Loucy (cell line): ENCODE measurements at regions not wholly inside any gene's neighbourhood (a gene's known extent, or its start where the extent isn't known, plus 50 kb on each side); places are given as distances from the start of the nearest gene placed in this dataset.
"Not testable (repeated sequence)": the region's sequence is repeated elsewhere in the genome, so short reads cannot be mapped to it uniquely, and the experiment has no call there.

ENCODE experiments used
- H2AFZ ChIP-seq: fragments of 200-600 bp; sonication (generic); 2 replicates; pipeline ENCODE4 v1.6.0; 2016; ENCODE audit warnings: antibody characterized with exemption, mild to moderate bottlenecking, low read length, moderate library complexity
- H3F3A ChIP-seq: fragments of 200-600 bp; 2 replicates; pipeline ENCODE4 v1.6.0; 2016; ENCODE audit warnings: antibody characterized with exemption, low read depth, mild to moderate bottlenecking
- H3K27me3 ChIP-seq: fragments of 200-600 bp; sonication (generic); 2 replicates; pipeline ENCODE4 v1.6.1; 2014; ENCODE audit warnings: low read length, mild to moderate bottlenecking; ENCODE audit not compliant: insufficient read depth, poor library complexity, severe bottlenecking
- H3K36me3 ChIP-seq: fragments of 200-600 bp; sonication (generic); 2 replicates; pipeline ENCODE4 v1.6.1; 2016; ENCODE audit warnings: low read length; ENCODE audit not compliant: insufficient read depth
- H3K4me1 ChIP-seq: fragments of 200-600 bp; sonication (generic); 2 replicates; pipeline ENCODE4 v1.5.1; 2014; ENCODE audit warnings: low read length, mild to moderate bottlenecking; ENCODE audit not compliant: insufficient read depth, poor library complexity, severe bottlenecking
- H3K4me2 ChIP-seq: fragments of 200-600 bp; sonication (generic); 2 replicates; pipeline ENCODE4 v1.6.0; 2014; ENCODE audit warnings: antibody characterized with exemption, low read length, low read depth, mild to moderate bottlenecking; ENCODE audit not compliant: poor library complexity, severe bottlenecking
- H3K4me3 ChIP-seq: fragments of 200-600 bp; sonication (generic); 2 replicates; pipeline ENCODE4 v1.5.1; 2014; ENCODE audit warnings: low read length, mild to moderate bottlenecking, mixed read lengths; ENCODE audit not compliant: poor library complexity, severe bottlenecking
- H3K79me2 ChIP-seq: fragments of 200-600 bp; sonication (generic); 2 replicates; pipeline ENCODE4 v1.6.1; 2014; ENCODE audit warnings: low read length; ENCODE audit not compliant: insufficient read depth
- H3K9ac ChIP-seq: fragments of 200-600 bp; sonication (generic); 2 replicates; pipeline ENCODE4 v1.6.0; 2014; ENCODE audit warnings: mild to moderate bottlenecking, low read depth, low read length, moderate library complexity; ENCODE audit not compliant: poor library complexity, severe bottlenecking
- H3K9me2 ChIP-seq: fragments of 200-600 bp; sonication (generic); replicated peaks from 2 replicates; pipeline ENCODE4 v1.6.1; 2016; ENCODE audit warnings: low read depth, low read length, mixed read lengths
- H3K9me3 ChIP-seq: fragments of 200-600 bp; sonication (generic); 2 replicates; pipeline ENCODE4 v1.6.1; 2014; ENCODE audit warnings: mild to moderate bottlenecking, antibody characterized with exemption, low read length, low read depth; ENCODE audit not compliant: insufficient read depth
- H4K20me1 ChIP-seq: fragments of 200-600 bp; sonication (generic); 2 replicates; pipeline ENCODE4 v1.6.0; 2014; ENCODE audit warnings: antibody characterized with exemption, low read length, mild to moderate bottlenecking; ENCODE audit not compliant: insufficient read depth, poor library complexity, severe bottlenecking
- EZH2phosphoT487 ChIP-seq: fragments of 200-600 bp; IDR thresholded peaks from 2 replicates; pipeline ENCODE4 v1.6.1; 2018; ENCODE audit warnings: antibody characterized with exemption, mild to moderate bottlenecking, moderate library complexity, borderline replicate concordance
- TF ChIP-seq, protein P1 (sequence below): fragments of 200-600 bp; sonication (generic); conservative IDR thresholded peaks from 2 replicates; pipeline ENCODE4 v1.5.1; 2014; ENCODE audit warnings: mild to moderate bottlenecking, antibody characterized with exemption, low read length

DNA sequence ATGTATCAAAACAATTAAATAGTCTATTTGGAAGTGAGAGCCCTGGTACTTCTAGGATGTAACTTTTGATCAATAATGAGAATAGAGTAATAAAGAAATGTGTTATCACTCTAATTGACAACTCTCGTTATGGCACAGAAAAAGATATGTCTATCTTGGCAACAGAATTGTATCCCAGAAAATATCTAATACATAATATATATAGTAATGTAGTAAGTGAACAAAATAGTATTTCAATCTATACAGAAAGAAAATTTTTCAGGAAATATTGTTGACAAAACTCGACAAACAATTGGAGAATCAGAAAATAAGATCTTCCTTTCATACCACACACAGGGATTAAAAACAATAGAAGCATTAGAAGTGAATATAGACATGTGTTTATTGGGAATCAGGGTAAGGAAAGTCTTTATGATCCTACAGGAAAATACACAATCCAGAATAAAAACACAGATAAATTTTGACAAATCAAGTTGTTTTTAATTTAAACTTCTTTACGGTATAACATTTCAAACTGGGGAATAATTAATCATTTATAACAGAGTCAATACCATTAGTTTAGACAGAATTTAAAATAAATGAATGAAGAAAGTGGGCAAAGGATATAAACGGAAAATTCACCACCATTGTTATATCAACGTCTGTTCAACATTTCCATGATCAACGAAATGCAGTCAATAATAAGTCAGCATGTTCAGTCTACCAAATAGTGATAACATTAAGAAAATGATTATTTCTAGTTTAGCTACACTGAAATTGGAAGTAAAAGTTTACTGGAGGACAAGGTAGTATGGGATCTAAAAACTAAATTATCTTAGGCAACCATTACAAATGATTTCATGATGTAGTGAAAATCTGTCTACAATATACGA lies 1526.5 kb upstream of the TPTE start:
- no peaks in the 10 kb centered on the region for H3K36me3 ChIP-seq
- no peak overlapping the region for H3K9ac ChIP-seq
- H4K20me1 ChIP-seq: no peaks in the 10 kb centered on the region
- H3K9me2 ChIP-seq: no peaks in the 10 kb centered on the region
- H3K79me2 ChIP-seq: no peaks in the 10 kb centered on the region
- H3F3A ChIP-seq: no peaks in the 10 kb centered on the region
- H3K9me3 ChIP-seq: peaks cover 54% of the 10 kb centered on the region
- H3K4me3 ChIP-seq: no peak overlapping the region
- no peak overlapping the region for H2AFZ ChIP-seq
- H3K27me3 ChIP-seq: no peaks in the 10 kb centered on the region
- H3K4me2 ChIP-seq: no peak overlapping the region
- no peaks in the 10 kb centered on the region for H3K4me1 ChIP-seq
- no peak for TF ChIP-seq EZH2phosphoT487
- TF ChIP-seq, protein P1, sequence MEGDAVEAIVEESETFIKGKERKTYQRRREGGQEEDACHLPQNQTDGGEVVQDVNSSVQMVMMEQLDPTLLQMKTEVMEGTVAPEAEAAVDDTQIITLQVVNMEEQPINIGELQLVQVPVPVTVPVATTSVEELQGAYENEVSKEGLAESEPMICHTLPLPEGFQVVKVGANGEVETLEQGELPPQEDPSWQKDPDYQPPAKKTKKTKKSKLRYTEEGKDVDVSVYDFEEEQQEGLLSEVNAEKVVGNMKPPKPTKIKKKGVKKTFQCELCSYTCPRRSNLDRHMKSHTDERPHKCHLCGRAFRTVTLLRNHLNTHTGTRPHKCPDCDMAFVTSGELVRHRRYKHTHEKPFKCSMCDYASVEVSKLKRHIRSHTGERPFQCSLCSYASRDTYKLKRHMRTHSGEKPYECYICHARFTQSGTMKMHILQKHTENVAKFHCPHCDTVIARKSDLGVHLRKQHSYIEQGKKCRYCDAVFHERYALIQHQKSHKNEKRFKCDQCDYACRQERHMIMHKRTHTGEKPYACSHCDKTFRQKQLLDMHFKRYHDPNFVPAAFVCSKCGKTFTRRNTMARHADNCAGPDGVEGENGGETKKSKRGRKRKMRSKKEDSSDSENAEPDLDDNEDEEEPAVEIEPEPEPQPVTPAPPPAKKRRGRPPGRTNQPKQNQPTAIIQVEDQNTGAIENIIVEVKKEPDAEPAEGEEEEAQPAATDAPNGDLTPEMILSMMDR: no peak

DNA sequence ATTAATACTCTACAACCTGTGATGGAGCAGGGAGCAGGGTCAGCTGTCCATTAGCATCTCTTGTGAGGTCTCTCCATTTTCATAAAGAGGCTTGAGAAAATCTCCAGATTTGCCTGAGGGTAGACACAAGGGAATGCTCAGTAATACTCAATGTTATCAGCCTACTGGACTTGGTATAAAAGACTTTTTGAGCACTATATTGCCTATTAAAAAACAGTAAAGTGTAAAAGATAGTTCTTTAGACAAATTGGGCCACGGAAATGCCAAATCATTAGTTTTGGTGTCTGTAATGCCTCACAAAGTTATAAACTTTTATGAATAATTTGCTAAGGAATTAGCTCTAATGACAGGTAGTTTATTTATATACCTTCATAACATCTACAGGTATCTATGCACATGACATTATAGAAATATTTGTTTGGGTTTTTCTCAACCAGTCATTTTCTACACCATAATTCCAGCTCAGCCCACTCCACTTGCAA lies 1524.9 kb upstream of the TPTE start:
- H3F3A ChIP-seq, H3K79me2 ChIP-seq, H3K36me3 ChIP-seq, H3K27me3 ChIP-seq, H3K4me3 ChIP-seq, H4K20me1 ChIP-seq, H3K4me1 ChIP-seq, H3K9ac ChIP-seq, H2AFZ ChIP-seq, H3K9me2 ChIP-seq, H3K4me2 ChIP-seq: not testable (repeated sequence)
- H3K9me3 ChIP-seq: peaks cover 44% of the 10 kb centered on the region

DNA sequence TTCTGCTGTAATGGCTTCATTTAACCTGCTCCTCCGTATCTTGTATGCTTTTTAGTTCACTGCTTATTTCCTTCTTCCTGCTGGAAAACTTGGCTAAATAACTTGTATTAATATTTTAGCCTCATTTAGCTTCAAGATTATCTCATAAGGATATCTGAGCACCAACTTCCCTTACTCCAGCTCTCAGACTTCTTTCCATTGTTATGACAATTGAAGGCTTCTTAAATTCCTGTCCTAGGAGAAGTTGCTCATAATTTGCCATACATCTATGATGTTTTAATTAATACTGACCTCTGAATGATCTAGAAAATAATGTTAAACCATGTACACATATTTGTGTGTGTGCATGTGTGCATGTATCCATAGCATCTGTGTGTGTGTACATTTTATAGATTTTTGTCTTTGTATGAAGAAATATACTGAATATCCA lies 1524.4 kb upstream of the TPTE start:
- no peaks in the 10 kb centered on the region for H3K27me3 ChIP-seq
- H3K79me2 ChIP-seq: no peaks in the 10 kb centered on the region
- no peak overlapping the region for H3K9ac ChIP-seq
- H3K4me2 ChIP-seq: no peak overlapping the region
- no peak for TF ChIP-seq EZH2phosphoT487
- TF ChIP-seq, protein P1: no peak
- no peak overlapping the region for H3K4me3 ChIP-seq
- no peaks in the 10 kb centered on the region for H3K9me2 ChIP-seq
- no peaks in the 10 kb centered on the region for H3K4me1 ChIP-seq
- H3K36me3 ChIP-seq: no peaks in the 10 kb centered on the region
- H2AFZ ChIP-seq: no peak overlapping the region
- no peaks in the 10 kb centered on the region for H4K20me1 ChIP-seq
- peaks cover 39% of the 10 kb centered on the region for H3K9me3 ChIP-seq
- H3F3A ChIP-seq: no peaks in the 10 kb centered on the region

DNA sequence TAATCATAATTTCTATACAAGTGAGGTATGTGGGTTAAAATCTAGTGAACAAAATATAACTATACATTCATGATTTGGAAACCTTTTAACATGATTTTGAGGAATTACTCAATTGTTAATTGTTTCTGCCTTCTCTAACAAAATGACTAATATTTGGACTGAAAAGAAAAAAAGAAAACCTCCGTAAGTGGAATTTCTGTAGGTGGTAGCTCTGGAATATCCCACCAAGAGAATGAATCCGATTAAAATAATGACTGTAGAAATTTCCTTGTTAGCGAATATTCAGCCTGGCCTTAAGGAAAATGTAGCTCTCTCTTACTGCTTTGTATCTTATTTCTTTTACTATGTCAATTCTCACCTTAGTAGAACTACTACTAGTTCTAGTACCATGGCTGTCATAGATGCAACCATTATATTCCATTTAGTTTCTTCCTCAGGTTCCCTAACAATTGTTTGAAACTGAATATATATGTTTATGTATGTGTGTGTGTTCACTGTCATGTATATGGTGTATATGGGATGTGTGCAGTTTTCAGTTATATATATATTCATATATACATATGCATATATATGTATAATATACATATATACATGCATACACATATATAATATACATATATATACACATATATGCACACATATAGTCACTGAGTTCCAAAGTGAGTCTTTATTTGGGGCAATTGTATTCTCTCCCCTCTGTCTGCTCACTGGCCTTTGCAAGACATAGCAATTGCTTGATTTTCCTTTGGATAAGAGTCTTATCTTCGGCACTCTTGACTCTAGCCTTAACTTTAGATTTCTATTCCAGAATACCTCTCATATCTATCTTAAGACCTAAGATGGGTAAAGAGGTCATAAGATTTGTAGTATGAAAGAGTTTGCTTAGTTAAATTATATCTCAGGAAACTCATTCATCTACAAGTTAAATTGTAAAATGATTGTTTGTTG lies 1523.7 kb upstream of the TPTE start:
- H3K4me3 ChIP-seq, H3K4me1 ChIP-seq, H3K4me2 ChIP-seq, H4K20me1 ChIP-seq, H3K27me3 ChIP-seq, H3K9me2 ChIP-seq, H2AFZ ChIP-seq, H3K79me2 ChIP-seq, H3K36me3 ChIP-seq, H3K9ac ChIP-seq, H3F3A ChIP-seq: not testable (repeated sequence)
- H3K9me3 ChIP-seq: peaks cover 32% of the 10 kb centered on the region

DNA sequence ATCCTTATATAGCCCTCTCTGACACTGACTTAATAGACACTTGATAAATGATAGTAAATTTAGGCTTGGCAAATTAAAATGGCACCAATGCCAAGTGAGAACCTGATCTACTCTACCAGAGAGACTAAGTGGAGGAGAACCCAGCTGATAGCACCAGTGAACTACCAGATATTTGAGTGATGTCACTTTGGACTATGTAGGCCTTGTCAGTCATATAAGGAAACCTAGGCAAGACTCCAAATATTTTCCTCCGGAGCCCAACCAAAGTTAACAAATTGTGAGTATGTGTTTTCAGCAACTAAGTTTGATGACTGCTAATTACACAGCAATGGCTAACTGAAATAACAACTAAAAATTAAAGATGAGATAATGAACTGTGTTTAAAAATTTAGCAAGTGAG lies 1522.9 kb upstream of the TPTE start:
- not testable (repeated sequence) for H3F3A ChIP-seq, H3K36me3 ChIP-seq, H3K4me1 ChIP-seq, H2AFZ ChIP-seq, H3K4me2 ChIP-seq, H3K9ac ChIP-seq, H3K27me3 ChIP-seq, H3K4me3 ChIP-seq, H4K20me1 ChIP-seq, H3K9me2 ChIP-seq, H3K79me2 ChIP-seq
- peaks cover 25% of the 10 kb centered on the region for H3K9me3 ChIP-seq
